GM21786 (cell line): ENCODE measurements at regions not wholly inside any gene's neighbourhood (a gene's known extent, or its start where the extent isn't known, plus 50 kb on each side); places are given as distances from the start of the nearest gene placed in this dataset.

Source experiments
- ATAC-seq: cut with Tn5 transposase; IDR thresholded peaks from one replicate; pipeline ENCODE4 v1.9.1; 2021; ENCODE audit not compliant: unreplicated experiment

DNA sequence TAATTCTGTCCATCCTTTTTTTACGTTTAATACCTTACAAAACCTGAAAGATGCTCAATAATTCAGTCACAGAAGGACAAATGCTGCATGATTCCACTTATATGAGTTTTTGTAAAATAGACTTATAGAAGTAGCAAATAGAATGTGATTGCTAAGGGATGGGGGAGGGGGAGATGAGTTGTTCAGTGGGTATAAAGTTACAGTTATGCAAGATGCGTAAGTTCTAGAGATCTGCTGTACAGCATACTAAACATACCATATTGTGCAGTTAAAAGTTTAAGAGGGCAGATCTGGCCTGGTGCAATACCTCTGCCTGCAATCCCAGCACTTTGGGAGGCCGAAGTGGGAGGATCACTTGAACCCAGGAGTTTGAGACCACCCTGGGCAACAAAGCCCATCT lies 78.8 kb downstream of the TET3 start:
- ATAC-seq, result no peak

DNA sequence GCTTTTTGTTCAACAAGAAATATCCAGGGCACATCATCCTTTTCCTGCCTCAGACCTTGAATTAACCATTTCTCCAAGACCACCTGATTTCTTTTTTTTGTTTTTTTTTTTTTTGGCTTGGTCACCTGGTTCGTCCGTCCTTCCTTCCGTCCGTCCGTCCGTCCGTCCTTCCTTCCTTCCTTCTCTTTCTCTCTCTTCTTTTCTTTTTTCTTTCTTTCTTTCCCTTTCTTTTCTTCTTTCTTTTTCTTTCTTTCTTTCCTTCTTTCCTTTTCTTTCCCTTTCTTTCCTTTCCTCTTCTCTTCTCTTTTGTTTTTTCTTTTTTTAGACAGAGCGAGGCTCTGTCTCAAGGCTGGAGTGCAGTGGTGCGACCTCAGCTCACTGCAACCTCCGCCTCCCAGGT lies 80.7 kb downstream of the TET3 start:
- ATAC-seq, result no peak

DNA sequence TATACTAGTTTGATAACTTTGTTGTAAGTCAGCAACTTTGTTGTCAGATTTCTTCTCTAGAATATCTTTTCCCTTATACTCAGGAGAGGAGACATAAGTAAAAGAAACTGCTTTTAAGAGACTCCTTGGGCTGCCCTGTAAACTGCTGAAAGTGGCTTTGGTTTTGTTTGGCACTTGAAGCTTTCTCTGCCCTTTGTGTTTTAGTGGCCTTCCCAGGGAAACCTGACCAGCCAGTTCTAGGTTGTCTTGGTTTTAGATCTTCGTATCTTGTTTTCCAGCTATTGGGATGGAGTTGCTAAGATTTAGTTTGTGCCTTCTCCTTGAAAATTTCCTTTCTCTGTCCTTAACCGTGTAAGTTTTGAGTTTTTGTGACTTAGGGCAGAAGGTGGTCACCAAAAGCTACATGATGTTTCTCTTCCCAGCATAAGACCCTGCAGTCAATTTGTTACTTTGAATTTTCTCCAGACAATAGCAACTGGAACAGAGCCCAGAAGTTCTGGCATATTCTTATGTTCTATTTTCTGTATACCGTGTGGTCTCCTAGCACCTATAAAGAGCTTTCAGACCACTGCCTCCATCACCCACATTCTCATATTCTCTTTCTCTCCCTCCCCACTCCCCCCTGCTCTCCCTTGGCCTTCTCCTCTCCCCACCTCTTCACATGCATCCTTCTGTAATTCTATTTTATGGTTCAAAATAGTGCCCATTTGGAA lies 81.1 kb downstream of the BOLA3 start:
- no peak for ATAC-seq

DNA sequence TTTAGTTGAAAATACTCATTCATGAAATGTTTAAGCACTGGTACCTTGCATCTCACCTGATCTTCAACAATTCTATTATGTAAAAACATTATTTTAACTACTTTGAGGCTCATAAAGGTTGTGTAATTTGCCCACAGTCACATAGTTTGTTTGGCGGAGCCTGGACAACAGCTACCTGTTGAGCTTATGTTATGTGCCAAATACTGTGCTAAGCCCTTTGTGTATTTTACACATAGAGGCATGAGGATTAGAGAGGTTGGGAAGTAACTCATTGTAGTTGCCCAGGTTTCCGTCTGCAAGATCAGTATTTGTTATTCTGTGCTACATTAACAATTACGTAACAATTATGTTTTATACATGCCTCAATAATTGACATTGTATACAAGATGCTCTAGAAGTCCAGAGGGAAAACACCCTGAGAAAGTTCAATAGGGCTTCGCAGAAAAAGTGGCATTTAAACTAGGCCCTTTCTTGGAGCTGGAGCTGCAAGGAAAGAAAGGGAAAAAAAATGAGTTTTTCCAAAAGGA lies 80.4 kb downstream of the BOLA3 start:
- ATAC-seq, result no peak

DNA sequence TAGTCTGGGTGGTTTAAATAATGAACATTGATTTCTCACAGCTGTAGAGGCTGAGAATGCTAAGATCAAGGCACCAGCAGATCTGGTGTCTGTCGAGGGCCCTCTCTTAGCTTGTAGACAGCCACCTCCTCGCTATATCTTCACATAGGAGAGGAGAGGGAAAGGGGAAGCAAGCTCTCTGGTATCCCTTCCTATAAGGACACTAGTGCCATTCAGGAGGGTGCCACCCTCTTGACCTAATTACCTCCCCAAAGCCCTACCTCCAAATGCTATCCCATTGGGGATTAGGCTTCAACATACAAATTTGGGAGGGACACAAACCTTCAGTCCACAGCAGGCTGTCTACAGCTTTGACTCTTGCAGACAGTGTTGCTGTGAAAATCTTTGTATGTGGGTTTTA lies 76.7 kb downstream of the BOLA3 start:
- no peak for ATAC-seq

DNA sequence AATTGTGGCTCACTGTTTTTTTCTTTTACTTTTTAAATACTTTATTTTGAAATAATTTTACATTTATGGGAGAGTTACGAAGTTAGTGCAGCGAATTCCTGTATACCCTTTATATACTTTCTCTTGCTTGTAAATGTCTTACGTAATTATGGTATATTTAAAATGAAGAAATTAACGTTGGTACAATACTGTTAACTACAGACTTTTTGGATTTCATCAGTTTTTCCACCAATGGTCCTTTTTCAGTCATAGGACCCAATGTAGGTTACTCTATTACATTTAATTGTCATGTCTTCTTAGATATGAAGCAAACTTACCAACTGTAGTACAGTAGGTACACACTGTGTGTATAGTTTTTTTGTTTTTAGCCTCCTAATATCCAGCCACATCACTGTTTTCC lies 76.3 kb downstream of the BOLA3 start:
- no peak for ATAC-seq

DNA sequence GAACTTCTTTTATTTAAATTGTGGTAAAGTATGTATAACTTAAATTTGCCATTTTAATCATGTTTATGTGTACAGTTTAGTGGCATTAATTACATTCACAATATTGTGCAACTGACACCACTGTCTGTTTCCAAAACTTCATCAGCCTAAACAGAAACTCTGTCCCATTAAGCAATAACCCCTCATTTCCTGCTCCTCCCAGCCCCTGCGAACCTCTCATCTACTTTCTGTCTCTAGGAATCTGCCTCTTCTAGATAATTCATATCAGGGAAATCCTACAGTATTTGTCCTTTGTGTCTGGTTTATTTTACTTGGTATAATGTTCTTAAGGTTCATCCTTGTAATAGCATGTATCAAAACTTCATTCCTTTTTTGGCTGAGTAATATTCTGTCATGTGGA lies 75.1 kb downstream of the BOLA3 start:
- no peak for ATAC-seq

DNA sequence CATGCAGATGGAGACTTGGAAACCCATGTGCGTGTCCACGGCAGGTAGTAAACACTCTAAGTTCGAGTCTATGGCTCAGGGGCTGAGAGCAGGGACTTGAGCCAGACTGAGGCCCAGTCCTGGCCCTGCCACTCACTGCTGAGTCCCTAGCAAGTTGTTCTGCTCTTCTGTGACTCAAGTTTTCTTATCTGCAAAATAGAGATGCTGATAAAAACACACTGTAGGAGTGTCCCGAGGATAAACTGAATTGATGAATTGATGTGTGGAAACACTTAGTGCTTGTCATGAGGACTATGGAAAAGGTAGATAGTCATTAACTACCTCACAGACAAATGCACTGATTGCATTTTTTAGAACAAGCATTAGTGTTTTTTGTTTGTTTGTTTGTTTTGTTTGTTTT lies 73.2 kb downstream of the BOLA3 start:
- no peak for ATAC-seq

DNA sequence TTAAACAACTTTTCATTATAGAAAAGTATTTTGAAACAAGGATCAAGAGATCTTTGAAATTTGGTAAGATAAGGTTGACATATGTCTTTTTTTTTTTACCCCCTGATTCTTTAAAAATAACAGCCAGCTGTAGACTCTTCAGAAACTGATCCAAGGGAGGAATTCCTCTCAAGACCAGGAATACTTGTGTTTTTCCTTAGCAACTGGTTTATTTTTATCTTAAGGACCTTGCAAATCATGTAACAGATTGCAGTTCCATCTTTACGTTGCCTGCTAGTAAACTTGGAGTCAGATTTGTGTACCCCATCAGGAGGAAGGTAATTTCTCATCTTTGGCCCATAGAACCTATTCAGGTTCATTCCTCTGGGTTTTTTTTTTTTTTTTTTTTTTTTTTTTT lies 71.6 kb downstream of the BOLA3 start:
- no peak for ATAC-seq

DNA sequence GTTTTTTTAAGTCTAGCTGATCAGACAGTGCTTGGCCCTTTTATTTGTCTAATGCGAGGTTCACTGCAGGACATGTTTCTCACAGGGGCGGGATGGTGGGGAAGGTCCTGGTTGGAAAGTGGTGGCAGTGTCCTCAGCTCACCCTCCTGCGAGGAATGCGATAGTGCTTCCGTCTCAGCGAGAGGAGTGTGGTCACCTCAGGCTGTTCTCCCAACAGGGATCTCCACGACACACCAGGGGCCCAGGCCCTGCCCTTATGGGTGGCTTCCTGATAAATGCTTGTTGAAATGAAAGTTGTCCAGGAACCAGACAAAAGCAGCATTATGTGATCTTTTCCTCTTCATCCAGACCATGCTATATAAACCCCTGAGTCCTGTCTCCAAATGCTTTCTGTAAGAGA lies 70.1 kb downstream of the BOLA3 start:
- no peak for ATAC-seq

DNA sequence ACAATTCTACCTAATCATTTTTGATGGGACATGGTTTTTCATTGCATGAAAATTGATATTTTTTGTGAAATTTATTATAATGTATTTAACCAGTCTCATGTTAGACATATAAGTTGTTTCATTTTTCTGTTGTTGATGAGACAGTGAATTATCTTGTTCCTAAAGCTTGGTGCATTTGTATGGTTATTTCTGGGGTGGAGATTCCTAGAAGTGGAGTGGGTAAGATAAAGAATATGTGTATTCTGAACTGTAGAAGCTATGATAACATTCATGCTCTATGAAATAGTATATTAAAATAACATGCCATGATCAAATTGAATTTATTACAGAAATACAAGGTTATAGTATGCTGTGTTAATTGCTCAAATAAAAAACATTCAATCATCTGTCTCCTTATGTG lies 69.2 kb downstream of the BOLA3 start:
- ATAC-seq, result no peak

DNA sequence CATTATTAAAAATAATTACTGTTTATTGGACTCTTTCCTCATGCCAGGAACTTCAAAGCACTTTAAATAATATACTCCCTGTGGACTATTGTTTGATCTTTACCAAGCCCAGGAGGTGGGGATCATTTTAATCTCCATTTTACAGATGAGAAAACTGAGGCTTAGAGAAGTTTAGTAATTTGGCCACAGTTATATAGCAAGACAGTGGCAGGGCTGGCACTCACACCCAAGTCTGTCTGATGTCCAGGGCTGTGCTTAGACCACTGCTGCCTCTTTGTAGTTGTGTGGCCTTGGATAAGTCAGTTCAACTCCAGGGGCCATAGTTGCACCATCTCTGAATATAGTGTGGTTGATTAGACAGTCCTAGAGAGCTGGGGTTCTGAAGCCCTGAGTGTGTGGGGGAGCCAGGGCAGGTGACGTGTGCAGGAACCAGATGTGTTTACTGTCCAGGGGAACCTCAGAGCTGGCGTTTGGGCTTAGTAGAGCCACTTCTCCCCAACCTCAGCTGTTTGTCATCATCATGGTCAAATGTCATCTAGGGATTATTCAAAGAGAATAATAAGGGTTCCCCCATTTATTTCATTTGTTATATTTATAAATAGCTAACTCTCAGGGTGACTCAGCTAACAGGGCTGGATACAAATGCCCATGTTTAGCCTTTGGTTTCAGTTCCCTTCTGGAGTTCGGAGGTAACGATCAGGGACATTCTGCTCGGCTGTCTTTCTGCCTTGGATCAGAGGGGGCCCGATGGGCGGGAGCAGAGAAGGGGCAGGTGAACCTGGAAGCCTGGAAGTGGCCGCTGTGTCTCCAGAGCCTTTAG lies 68.0 kb downstream of the BOLA3 start:
- ATAC-seq, result peak; percentile 73

DNA sequence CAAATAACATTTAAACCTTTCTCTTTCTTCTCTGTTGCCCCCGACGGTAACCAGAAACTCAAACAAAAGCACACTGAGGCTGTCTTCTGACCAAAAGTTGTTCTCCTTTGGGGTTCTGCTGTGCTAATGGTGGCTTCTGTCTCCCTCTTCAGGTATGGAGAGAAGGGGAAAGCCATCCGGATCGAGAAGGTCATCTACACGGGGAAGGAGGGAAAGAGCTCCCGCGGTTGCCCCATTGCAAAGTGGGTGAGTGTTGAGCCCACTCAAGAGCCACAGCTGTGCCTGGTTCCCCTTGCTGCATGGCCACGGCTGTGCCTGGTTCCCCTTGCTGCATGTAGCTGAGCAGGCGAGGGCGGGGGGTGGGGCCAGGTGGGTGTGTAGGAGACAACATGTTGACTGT lies 67.4 kb downstream of the BOLA3 start:
- ATAC-seq, result peak; percentile 29

DNA sequence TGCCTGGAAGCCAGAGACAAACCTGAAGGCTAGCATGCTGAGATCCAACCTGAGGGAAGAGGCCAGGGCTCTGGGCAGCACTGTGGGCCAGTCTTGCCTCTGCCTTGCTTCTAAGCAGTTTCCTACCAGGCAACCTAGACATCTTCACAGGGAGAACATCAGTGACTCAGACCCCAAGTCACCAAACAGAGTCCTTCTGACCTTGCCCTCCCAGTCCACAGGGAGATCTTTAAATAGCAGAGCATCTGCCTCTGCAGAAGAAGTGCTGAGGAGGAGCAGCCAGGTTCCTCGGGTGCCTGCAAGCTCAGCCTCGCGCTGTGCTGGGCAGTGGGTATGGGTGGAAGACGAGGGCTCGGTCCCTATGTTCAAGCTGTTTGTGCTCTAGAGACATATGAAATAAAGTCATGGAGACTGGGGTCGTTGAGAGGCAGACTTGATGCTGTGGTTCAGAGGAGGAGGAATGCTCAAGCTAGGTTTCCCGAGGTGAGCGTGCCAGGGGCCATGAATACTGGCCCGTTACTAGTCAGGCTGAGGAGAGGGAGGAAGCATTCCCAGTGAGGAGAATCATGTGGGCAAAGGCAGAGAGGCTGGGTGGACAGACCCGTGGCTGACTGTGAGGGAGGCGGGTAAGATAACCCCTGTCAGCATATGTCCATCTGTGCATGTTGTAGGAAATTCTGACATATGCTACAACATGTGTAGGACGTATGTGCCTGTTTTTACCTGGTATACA lies 66.5 kb downstream of the BOLA3 start:
- no peak for ATAC-seq

DNA sequence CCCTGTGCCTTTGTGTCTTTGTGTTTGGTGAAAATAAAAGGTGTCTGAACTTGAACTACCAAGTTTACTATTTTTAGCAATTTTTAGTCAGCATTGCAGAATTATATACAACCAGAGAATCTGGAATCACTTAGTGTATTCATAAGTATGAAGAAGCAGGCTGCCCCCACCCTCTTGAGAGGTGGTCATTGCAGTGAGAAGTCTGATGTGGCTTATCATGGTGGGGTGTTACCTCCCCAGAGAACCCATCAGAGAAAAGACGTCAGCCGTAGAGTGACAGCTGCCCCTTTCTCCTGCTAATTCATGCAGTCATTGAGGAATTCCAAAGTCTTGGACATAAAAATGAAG lies 66.0 kb downstream of the BOLA3 start:
- no peak for ATAC-seq

DNA sequence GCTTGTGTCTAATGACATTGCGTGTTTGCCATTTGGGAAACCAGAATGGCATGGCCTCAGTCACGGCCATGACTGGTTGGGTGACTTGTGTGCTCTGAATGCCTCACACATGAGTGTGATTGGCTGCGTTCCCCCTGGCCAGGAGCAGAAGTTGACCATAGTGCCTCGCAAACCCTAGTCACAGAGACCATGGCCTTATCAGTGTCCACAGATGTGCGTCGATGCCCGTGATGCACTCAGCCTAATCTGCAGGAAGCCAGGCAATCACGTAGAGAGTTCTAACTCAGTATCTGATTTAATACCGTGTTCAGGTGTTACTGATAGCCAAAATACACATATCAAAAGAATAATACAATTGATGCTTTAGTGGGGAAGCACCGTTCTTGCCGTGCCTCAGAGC lies 64.0 kb downstream of the BOLA3 start:
- no peak for ATAC-seq
